Sciatic nerve (tissue), 2 donors: ENCODE measurements at regions not wholly inside any gene's neighbourhood (a gene's known extent, or its start where the extent isn't known, plus 50 kb on each side); places are given as distances from the start of the nearest gene placed in this dataset.

Source experiments
- ATAC-seq: fragments of 200-7000 bp; cut with Tn5 transposase; one replicate; pipeline ENCODE4 v1.9.1; 2020; ENCODE audit warnings: mild to moderate bottlenecking, moderate library complexity
- DNase-seq: peaks from one replicate; pipeline ENCODE4 v3.0.0-alpha.2; 2020; ENCODE audit warnings: low spot score
- intact Hi-C: fragments of 100-400 bp; cut with DNase I; formaldehyde crosslinking; loops from one replicate; pipeline ENCODE4 v1.14.2; 2022
- donor health status: DM: no; HTN: no; CAD: no.
- donor health status: DM: no; HTN: no; CAD: no.

DNA sequence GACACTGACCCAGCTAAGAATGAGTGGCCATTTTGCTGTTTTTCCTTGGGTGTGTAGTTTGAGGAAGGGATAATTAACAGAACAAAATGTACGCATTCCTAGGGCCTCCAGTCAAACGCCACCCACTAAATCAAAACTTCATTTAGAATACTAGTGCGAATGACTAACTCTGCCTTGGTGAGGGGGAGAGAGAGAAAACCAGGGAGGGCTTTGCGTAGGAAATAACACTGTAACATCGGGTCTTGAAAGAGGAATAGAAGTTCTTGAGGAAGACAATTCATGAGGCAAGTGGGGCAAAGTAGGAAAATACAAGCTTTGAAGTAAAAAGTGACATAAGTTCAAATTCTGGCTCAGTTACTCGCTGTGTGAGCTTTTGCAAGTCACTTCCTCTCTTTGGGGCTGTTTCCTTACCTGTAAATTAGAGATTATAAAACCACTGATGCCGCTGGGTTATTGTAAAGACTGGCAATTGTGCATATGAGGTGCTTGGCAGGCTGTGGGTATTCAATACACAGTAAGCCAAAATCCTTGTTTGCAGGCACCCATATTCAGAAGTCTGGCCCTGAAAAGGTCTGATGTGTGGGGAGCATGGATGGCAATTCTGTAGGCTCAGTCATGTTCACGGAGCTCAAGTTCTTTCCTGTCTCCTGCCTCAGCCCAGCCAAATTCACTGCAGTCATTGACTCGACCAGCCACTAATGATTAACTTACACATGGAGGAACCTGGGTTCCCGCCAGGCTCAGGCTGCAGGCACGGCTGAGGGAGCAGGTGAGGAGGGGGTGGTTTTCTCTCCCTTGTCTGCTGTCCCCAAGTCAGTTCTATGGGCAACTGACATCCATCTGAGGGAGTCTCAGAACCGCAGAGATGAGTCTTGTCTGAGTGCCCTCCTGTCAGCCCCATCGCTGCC lies 140.3 kb upstream of the CSF3R start:
- intact Hi-C loops = no loop called here
- ATAC-seq (no peak), DNase-seq (no peak)

- DNase-seq = no peak
- no peak for ATAC-seq
- intact Hi-C loops = no loop called here
Measured at GRCh38 chr1:36621531-36621930, 138.8 kb upstream of the CSF3R start.

- no peak for DNase-seq
- ATAC-seq = no peak
- intact Hi-C loops = no loop called here
Measured at GRCh38 chr1:36620142-36620541, 137.4 kb upstream of the CSF3R start.

GRCh38 chr1:36614991-36615390 lies 132.3 kb upstream of the CSF3R start:
- ATAC-seq (no peak), DNase-seq (no peak)
- intact Hi-C loops = no loop called here

- intact Hi-C loops = no loop called here
- DNase-seq (no peak), ATAC-seq (no peak)
Measured at GRCh38 chr1:36614571-36614970, 131.9 kb upstream of the CSF3R start.

- DNase-seq (no peak), ATAC-seq (no peak)
- intact Hi-C loops = no loop called here
Measured at GRCh38 chr1:36613721-36614120, 131.0 kb upstream of the CSF3R start.

DNA sequence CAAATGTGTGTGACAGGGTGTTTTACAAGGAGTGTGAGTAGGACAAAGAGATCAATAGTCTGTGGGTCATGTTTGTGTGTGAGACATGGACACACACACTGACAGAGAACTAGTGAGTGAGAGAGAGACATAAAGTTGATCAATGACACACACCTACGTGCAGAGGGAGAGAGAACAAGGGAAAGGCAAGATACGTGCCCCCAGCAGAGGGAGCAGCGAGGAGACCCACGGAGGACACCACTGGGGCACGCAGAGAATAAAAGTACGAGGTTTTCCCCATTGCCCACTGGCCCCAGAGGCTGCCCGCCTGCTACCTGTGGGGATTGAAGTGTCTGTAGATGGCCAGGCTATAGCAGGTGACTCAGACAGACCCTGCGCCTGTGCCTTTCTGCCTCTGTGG lies 130.2 kb upstream of the CSF3R start:
- intact Hi-C loops = no loop called here
- no peak for ATAC-seq
- DNase-seq = no peak

- intact Hi-C loops = no loop called here
- DNase-seq = no peak
- ATAC-seq = no peak
Measured at GRCh38 chr1:36612121-36612520, 129.4 kb upstream of the CSF3R start.

- DNase-seq (no peak), ATAC-seq (no peak)
- intact Hi-C loops = no loop called here
Measured at GRCh38 chr1:36609241-36610027, 126.7 kb upstream of the CSF3R start.

DNA sequence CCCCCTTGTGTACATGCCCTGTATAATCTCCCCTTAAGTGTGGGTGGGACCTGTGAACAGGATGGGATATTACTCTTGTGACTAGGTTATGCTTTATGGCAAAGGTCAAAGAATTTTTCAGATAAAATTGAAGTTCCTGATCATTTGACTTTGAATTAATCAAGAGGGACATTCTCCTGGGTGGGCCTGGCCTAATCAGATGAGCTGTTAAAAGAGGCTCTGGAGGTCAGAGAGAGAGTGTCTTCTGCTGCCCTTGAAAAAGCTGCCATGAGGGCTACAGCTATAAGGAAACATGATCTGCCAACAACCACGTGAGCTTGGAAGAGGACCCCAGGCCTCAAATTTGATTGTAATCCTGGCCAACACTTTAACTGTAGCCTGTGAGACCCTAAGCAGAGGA lies 125.6 kb upstream of the CSF3R start:
- no peak for DNase-seq
- intact Hi-C loops = no loop called here
- no peak for ATAC-seq

DNA sequence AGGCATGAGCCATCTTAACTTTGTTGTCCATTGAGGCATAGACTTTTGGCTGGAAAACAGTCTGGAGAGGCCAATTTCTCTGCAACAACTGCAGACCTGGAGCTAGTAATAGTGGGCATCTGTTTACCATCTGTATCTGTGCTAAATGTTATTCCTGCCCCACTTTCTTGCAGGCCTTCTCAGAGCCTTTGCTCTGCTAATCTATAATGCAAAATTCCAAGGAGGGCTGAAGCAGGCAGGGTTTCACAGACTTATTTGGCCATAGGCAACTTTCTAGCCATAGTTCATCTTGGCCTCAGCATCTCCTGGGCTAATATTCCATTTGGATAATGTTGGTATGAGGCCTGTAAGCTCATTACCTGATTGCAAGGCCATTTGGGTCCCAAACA lies 124.5 kb upstream of the CSF3R start:
- DNase-seq (no peak), ATAC-seq (no peak)
- intact Hi-C loops = no loop called here

- no peak for DNase-seq
- no peak for ATAC-seq
- intact Hi-C loops = no loop called here
Measured at GRCh38 chr1:36606641-36607262, 124.0 kb upstream of the CSF3R start.

- DNase-seq = no peak
- intact Hi-C loops = no loop called here
Measured at GRCh38 chr1:36605942-36606640, 123.4 kb upstream of the CSF3R start.

GRCh38 chr1:36603461-36603860 lies 120.7 kb upstream of the CSF3R start:
- intact Hi-C loops = no loop called here
- ATAC-seq (no peak), DNase-seq (no peak)

More at GRCh38 chr1:36605942-36606640, 123.4 kb upstream of the CSF3R start:
- no peak for ATAC-seq

DNA sequence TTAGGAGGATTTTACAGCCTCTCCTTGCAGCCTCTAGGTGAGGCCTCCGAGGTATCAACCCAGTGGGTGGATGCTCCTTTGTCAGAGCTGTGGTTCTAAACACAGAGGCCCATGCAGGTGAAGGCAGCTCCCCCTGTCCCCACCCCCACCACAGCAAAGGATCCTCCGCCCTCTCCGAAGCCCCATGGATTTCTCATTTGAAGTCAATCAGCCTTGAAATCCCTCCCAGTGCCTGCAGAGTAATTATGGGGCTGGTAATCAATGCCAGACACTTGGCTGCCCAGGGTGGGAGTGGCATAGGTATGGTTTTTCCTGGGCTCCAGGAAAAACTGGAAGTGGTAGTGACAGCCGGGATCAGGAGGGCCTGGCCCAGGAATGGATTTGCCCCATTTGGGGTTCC lies 119.5 kb upstream of the CSF3R start:
- ATAC-seq (no peak), DNase-seq (no peak)
- intact Hi-C loops = no loop called here

DNA sequence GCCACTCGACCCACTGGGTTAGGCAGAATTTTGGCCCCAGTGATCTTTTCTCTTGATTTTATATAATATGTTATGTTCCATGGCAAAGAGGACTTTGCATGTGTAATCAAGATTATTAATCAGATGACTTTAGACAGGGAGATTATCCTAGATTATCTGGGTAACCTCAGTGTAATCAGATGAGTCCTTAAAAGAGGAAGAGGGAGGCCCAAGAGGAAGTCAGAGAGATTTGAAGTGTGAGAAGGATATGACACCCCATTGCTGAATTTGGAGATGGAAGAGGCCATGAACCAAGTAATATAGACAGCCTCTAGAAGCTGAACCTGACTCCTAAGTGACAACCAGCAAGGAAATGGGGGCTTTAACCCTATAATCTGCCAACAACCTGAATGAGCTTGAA lies 117.1 kb upstream of the CSF3R start:
- intact Hi-C loops = no loop called here

DNA sequence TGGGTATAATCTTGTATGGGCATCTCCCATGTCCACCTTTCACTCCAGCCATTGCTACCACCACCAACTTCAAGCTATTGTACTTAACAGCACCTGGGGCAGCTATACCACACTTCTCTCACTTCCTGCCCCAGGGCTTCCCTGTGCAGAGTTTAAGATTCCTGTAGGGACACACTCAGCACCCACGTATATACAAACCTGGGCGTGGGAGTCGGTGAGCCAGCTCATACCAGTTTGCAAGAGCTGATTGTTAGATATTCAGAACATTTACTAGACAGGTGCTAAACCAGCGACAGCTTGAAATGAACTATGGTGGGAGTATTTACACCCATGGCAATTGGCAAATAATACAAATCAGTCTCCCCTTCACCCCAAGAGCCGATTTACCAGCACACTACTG lies 114.8 kb upstream of the CSF3R start:
- intact Hi-C loops = no loop called here
- ATAC-seq (no peak), DNase-seq (no peak)

More for the DNA sequence above, 117.1 kb upstream of the CSF3R start:
- no peak for ATAC-seq
- DNase-seq = no peak

- intact Hi-C loops = no loop called here
- no peak for DNase-seq
- no peak for ATAC-seq
Measured at GRCh38 chr1:36595921-36596320, 113.2 kb upstream of the CSF3R start.

GRCh38 chr1:36595349-36595748 lies 112.6 kb upstream of the CSF3R start:
- ATAC-seq = no peak
- intact Hi-C loops = no loop called here

More at GRCh38 chr1:36595349-36595748, 112.6 kb upstream of the CSF3R start:
- no peak for DNase-seq
